Loucy (cell line): ENCODE measurements at regions not wholly inside any gene's neighbourhood (a gene's known extent, or its start where the extent isn't known, plus 50 kb on each side); places are given as distances from the start of the nearest gene placed in this dataset.

ENCODE experiments used
- H2AFZ ChIP-seq: fragments of 200-600 bp; sonication (generic); 2 replicates; pipeline ENCODE4 v1.6.0; 2016; ENCODE audit warnings: antibody characterized with exemption, mild to moderate bottlenecking, low read length, moderate library complexity
- H3F3A ChIP-seq: fragments of 200-600 bp; 2 replicates; pipeline ENCODE4 v1.6.0; 2016; ENCODE audit warnings: antibody characterized with exemption, low read depth, mild to moderate bottlenecking
- H3K27me3 ChIP-seq: fragments of 200-600 bp; sonication (generic); 2 replicates; pipeline ENCODE4 v1.6.1; 2014; ENCODE audit warnings: low read length, mild to moderate bottlenecking; ENCODE audit not compliant: insufficient read depth, poor library complexity, severe bottlenecking
- H3K36me3 ChIP-seq: fragments of 200-600 bp; sonication (generic); 2 replicates; pipeline ENCODE4 v1.6.1; 2016; ENCODE audit warnings: low read length; ENCODE audit not compliant: insufficient read depth
- H3K4me1 ChIP-seq: fragments of 200-600 bp; sonication (generic); 2 replicates; pipeline ENCODE4 v1.5.1; 2014; ENCODE audit warnings: low read length, mild to moderate bottlenecking; ENCODE audit not compliant: insufficient read depth, poor library complexity, severe bottlenecking
- H3K4me2 ChIP-seq: fragments of 200-600 bp; sonication (generic); 2 replicates; pipeline ENCODE4 v1.6.0; 2014; ENCODE audit warnings: antibody characterized with exemption, low read length, low read depth, mild to moderate bottlenecking; ENCODE audit not compliant: poor library complexity, severe bottlenecking
- H3K4me3 ChIP-seq: fragments of 200-600 bp; sonication (generic); 2 replicates; pipeline ENCODE4 v1.5.1; 2014; ENCODE audit warnings: low read length, mild to moderate bottlenecking, mixed read lengths; ENCODE audit not compliant: poor library complexity, severe bottlenecking
- H3K79me2 ChIP-seq: fragments of 200-600 bp; sonication (generic); 2 replicates; pipeline ENCODE4 v1.6.1; 2014; ENCODE audit warnings: low read length; ENCODE audit not compliant: insufficient read depth
- H3K9ac ChIP-seq: fragments of 200-600 bp; sonication (generic); 2 replicates; pipeline ENCODE4 v1.6.0; 2014; ENCODE audit warnings: mild to moderate bottlenecking, low read depth, low read length, moderate library complexity; ENCODE audit not compliant: poor library complexity, severe bottlenecking
- H3K9me2 ChIP-seq: fragments of 200-600 bp; sonication (generic); replicated peaks from 2 replicates; pipeline ENCODE4 v1.6.1; 2016; ENCODE audit warnings: low read depth, low read length, mixed read lengths
- H3K9me3 ChIP-seq: fragments of 200-600 bp; sonication (generic); 2 replicates; pipeline ENCODE4 v1.6.1; 2014; ENCODE audit warnings: mild to moderate bottlenecking, antibody characterized with exemption, low read length, low read depth; ENCODE audit not compliant: insufficient read depth
- H4K20me1 ChIP-seq: fragments of 200-600 bp; sonication (generic); 2 replicates; pipeline ENCODE4 v1.6.0; 2014; ENCODE audit warnings: antibody characterized with exemption, low read length, mild to moderate bottlenecking; ENCODE audit not compliant: insufficient read depth, poor library complexity, severe bottlenecking
- EZH2phosphoT487 ChIP-seq: fragments of 200-600 bp; IDR thresholded peaks from 2 replicates; pipeline ENCODE4 v1.6.1; 2018; ENCODE audit warnings: antibody characterized with exemption, mild to moderate bottlenecking, moderate library complexity, borderline replicate concordance
- TF ChIP-seq, protein P1 (sequence below): fragments of 200-600 bp; sonication (generic); conservative IDR thresholded peaks from 2 replicates; pipeline ENCODE4 v1.5.1; 2014; ENCODE audit warnings: mild to moderate bottlenecking, antibody characterized with exemption, low read length

DNA sequence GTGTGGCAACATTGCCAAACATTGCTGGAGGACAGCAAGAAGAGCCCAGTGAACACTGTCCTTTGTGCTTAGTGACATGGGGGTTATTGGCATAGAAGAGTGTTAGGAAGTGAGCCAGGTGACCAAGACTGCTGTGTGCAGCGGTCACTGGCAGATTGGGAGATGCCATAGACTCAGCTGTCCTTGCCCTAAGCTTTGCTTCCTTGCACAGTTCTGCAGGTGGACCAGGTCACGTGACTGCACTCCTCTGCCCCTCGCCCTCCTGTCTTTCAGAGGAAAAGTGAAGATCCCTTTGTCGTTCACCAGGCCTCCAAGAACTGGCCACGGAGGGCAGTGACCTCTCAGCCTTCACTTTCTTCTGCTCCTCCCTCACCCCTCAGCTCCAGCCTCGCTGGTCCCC lies 215.6 kb upstream of the SMIM21 start:
- Histone ChIP-seq H4K20me1 (no peaks in the 10 kb centered on the region), H3K9ac (no peak overlapping the region), H2AFZ (no peak overlapping the region), H3K4me2 (no peak overlapping the region), H3F3A (no peaks in the 10 kb centered on the region), H3K79me2 (no peaks in the 10 kb centered on the region), H3K9me2 (no peaks in the 10 kb centered on the region), H3K4me3 (no peak overlapping the region), H3K36me3 (no peaks in the 10 kb centered on the region), H3K27me3 (no peaks in the 10 kb centered on the region), H3K4me1 (no peaks in the 10 kb centered on the region), H3K9me3 (no peaks in the 10 kb centered on the region; the same call in 1 of the 2 replicates)
- TF ChIP-seq, protein P1, sequence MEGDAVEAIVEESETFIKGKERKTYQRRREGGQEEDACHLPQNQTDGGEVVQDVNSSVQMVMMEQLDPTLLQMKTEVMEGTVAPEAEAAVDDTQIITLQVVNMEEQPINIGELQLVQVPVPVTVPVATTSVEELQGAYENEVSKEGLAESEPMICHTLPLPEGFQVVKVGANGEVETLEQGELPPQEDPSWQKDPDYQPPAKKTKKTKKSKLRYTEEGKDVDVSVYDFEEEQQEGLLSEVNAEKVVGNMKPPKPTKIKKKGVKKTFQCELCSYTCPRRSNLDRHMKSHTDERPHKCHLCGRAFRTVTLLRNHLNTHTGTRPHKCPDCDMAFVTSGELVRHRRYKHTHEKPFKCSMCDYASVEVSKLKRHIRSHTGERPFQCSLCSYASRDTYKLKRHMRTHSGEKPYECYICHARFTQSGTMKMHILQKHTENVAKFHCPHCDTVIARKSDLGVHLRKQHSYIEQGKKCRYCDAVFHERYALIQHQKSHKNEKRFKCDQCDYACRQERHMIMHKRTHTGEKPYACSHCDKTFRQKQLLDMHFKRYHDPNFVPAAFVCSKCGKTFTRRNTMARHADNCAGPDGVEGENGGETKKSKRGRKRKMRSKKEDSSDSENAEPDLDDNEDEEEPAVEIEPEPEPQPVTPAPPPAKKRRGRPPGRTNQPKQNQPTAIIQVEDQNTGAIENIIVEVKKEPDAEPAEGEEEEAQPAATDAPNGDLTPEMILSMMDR: no peak
- no peak for TF ChIP-seq EZH2phosphoT487

DNA sequence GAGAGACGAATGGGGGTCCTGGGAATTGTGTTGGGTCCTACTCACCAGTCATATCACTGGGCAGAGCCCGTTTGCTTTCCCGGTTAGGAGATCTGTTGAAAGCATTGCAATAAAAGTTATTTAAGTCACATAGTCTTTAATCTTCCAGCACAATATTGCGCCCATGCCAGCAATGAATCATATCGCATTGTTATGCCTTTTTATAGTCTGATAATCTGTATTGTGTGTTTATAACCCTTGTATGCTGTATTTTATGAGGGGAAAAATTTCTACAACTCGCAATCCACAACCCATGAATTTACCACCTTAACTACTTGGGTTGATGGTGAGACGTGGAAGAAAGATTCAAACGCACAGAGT lies 211.9 kb upstream of the SMIM21 start:
- H4K20me1 ChIP-seq: no peaks in the 10 kb centered on the region
- no peak overlapping the region for H3K4me2 ChIP-seq
- no peaks in the 10 kb centered on the region for H3F3A ChIP-seq
- H3K9me3 ChIP-seq: no peaks in the 10 kb centered on the region; the same call in 1 of the 2 replicates
- no peaks in the 10 kb centered on the region for H3K36me3 ChIP-seq
- H3K9me2 ChIP-seq: no peaks in the 10 kb centered on the region
- H3K9ac ChIP-seq: no peak overlapping the region
- no peaks in the 10 kb centered on the region for H3K79me2 ChIP-seq
- no peak for TF ChIP-seq EZH2phosphoT487
- TF ChIP-seq, protein P1: no peak
- H3K4me3 ChIP-seq: no peak overlapping the region
- no peak overlapping the region for H2AFZ ChIP-seq
- H3K27me3 ChIP-seq: no peaks in the 10 kb centered on the region
- no peaks in the 10 kb centered on the region for H3K4me1 ChIP-seq

DNA sequence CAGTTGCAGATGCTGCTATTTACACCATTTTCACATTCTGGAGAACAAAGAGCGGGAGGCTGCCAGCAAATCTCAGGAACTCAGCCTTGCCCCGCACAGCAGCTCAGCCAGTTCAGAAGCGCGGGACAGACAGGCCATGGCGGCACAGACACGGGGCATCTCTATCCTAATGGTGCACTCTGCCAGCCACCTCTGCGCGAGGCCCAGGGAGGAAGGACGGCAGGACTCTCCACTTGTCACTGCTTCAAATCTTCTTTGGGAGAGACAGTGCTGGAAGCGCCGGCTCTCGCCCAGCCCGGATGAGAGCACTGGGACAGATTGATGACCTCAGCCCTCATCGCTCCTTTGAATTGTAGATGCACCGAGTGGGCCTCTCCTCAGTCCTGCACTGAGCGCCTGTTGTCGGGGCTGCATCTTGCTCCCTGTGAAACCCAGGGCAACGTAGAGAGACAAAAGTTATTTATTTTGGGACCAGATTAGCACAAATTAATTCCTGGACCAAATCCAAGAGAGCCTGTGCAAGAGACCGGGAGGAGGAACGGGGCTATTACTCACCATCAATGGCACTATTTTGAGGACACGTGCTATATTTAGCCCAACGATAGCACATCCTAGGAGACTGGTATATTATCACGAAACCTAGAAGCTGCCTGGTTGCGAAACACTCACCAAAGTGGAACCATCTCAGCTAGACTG lies 211.4 kb upstream of the SMIM21 start:
- Histone ChIP-seq H2AFZ (no peak overlapping the region), H3K4me3 (no peak overlapping the region), H3K79me2 (no peaks in the 10 kb centered on the region), H4K20me1 (no peaks in the 10 kb centered on the region), H3K27me3 (no peaks in the 10 kb centered on the region), H3K4me1 (no peaks in the 10 kb centered on the region), H3K9me2 (no peaks in the 10 kb centered on the region), H3K36me3 (no peaks in the 10 kb centered on the region), H3K4me2 (no peak overlapping the region), H3K9ac (no peak overlapping the region), H3K9me3 (no peaks in the 10 kb centered on the region; the same call in 1 of the 2 replicates), H3F3A (no peaks in the 10 kb centered on the region)
- TF ChIP-seq, protein P1: no peak
- no peak for TF ChIP-seq EZH2phosphoT487
